ENCODE measurements at regions not wholly inside any gene's neighbourhood (a gene's known extent, or its start where the extent isn't known, plus 50 kb on each side); places are given as distances from the start of the nearest gene placed in this dataset.

DNA sequence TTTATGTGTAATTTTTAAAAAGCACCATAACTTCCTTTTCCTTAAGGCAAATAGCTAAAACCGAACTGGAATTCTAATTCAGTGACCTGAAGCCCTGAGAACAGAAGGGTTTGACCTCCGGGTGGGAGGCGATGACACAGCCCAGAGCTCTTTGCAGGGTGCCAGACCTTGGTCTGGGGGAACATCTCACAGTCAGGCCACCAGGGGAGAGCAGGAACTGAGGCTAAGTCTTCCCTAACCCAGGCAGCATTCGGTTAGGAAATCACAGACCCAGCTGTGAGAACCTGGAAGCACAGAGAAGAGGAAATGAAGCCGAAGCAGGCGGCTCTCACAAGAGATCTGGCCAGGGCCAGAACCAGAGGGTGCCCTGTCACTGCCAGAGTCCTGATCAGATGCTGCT is 444.8 kb downstream of the TTLL7 start:
- DNase-seq (ENCODE audit: low read depth): peak; percentile 47
- no peak overlapping the region for H3K4me3 ChIP-seq (ENCODE audit: control insufficient read depth, low read depth, low read length)
- TF ChIP-seq, protein P1, sequence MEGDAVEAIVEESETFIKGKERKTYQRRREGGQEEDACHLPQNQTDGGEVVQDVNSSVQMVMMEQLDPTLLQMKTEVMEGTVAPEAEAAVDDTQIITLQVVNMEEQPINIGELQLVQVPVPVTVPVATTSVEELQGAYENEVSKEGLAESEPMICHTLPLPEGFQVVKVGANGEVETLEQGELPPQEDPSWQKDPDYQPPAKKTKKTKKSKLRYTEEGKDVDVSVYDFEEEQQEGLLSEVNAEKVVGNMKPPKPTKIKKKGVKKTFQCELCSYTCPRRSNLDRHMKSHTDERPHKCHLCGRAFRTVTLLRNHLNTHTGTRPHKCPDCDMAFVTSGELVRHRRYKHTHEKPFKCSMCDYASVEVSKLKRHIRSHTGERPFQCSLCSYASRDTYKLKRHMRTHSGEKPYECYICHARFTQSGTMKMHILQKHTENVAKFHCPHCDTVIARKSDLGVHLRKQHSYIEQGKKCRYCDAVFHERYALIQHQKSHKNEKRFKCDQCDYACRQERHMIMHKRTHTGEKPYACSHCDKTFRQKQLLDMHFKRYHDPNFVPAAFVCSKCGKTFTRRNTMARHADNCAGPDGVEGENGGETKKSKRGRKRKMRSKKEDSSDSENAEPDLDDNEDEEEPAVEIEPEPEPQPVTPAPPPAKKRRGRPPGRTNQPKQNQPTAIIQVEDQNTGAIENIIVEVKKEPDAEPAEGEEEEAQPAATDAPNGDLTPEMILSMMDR (conservative IDR thresholded peaks at IDR 0.05; ENCODE audit: control insufficient read depth, insufficient read depth, low read depth, low read length): peak; percentile 21

DNA sequence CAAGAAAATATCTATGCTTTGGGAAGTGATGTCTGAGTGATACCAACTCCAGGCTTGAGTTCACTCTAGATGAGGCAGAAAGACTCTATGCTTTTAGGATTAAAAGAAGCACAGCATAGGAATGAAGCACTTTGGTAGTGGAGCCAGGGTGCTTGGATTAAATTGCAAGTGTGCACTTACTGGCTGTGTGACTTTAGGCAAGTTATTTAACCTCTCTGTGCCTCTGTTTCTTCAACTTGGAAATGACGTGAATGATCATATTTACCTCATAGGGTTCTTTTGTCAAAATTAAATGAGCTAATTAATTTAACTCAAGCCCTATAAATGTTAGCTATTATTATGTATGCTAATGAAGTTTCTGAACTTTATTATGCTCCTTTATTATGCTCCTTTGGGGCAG is 446.1 kb downstream of the TTLL7 start:
- H3K4me3 ChIP-seq (ENCODE audit: control insufficient read depth, low read depth, low read length): no peak overlapping the region
- DNase-seq (ENCODE audit: low read depth): no peak
- TF ChIP-seq, protein P1 (conservative IDR thresholded peaks at IDR 0.05; ENCODE audit: control insufficient read depth, insufficient read depth, low read depth, low read length): no peak

DNA sequence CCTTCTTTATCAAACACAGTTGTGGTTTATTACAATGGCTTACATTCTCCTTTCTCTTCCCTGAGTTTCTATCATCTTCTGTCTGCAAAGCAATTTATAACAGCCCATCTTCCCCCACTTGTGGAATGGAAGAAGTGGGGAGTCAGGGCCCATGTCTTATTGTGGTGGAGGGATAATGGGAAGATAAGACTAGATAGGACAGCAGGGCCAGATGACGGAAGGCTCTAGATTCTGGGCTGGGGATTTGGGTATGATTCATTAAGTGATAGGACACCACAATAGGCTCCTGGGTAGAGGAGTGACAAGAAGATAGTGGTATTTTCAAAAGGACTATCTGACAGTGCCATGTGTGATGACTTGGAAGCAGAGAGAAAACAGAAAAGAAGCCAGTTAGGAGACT is 450.6 kb downstream of the TTLL7 start:
- DNase-seq (ENCODE audit: low read depth): no peak
- TF ChIP-seq, protein P1 (conservative IDR thresholded peaks at IDR 0.05; ENCODE audit: control insufficient read depth, insufficient read depth, low read depth, low read length): no peak
- no peak overlapping the region for H3K4me3 ChIP-seq (ENCODE audit: control insufficient read depth, low read depth, low read length)

DNA sequence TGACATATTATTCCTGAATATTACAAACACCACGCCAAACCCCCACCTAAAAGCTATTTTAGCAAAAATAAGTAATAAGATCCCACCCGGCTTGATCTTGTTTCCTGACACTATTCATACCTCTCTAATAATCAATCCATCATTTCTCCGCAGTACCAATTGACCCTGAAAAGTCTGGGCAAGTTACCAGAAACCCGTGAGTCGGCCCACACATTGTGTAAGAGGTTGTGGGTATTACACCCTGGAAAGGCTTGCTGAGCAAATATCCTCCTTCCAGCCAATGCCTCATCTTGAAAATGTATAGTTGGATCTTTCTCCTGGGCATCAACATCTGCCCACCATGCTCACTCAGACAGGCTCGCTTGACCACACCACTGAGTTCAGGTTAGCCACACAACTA is 451.0 kb downstream of the TTLL7 start:
- H3K4me3 ChIP-seq (ENCODE audit: control insufficient read depth, low read depth, low read length): no peak overlapping the region
- TF ChIP-seq, protein P1 (conservative IDR thresholded peaks at IDR 0.05; ENCODE audit: control insufficient read depth, insufficient read depth, low read depth, low read length): no peak
- peak; percentile 92 for DNase-seq (ENCODE audit: low read depth)

DNA sequence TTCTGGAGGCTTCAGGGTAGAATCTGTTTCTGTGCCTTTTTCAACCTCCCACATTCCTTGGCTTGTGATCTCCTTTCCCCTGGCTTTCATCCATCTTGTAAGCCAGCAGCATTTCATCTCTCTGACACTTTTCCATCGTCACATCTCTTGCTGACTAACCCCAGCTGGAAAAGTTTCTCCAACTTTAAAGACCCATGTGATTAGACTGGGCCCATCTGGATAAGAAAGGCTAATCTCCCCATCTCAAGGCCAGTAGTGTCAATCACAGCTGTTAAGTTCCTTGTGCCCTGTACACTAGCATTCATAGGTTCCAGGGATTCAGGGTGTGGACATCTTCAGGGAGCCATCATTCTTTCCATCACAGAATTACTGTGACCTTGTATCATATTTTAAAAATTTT is 452.1 kb downstream of the TTLL7 start:
- H3K4me3 ChIP-seq (ENCODE audit: control insufficient read depth, low read depth, low read length): no peak overlapping the region
- peak; percentile 89 for DNase-seq (ENCODE audit: low read depth)
- TF ChIP-seq, protein P1 (conservative IDR thresholded peaks at IDR 0.05; ENCODE audit: control insufficient read depth, insufficient read depth, low read depth, low read length): no peak

DNA sequence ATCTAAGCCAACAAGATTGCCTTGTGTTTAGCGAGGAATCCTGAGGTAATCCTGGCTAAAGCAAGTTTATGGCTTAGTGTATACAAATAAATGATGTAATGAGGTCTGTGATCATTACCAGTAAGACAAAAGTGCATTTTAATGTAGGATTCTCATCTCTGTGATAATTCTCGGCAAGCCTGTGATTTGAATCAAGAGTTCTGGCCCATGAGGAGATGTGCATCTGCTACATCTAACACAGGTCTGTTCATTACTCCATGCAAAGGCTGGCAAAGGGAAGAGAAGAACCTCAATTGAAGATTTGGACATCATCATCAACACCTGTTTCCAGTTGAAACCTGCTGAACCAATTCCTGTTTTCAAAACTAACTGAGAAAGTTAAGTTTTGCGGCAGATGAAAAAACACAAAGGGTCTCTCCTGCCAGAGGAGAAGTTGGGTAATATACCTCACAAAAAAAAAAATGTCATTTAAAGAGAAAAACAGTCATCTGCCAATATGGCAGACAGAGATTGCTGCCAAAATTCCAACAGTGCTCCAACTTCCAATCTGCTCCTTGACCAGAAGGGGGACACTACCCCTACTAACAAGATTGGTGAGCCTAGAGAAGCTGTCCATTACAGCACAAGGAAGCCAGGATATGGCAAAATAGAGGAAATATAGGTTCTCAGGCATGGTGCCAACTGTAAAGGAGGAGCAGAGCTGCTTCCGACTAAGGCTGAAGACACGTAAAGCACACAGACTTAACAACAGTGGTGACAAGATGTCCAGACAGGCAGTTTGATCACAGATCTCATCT is 453.7 kb downstream of the TTLL7 start:
- peak; percentile 22 for DNase-seq (ENCODE audit: low read depth)

More for the DNA sequence above, 453.7 kb downstream of the TTLL7 start:
- H3K4me3 ChIP-seq (ENCODE audit: control insufficient read depth, low read depth, low read length): no peak overlapping the region
- TF ChIP-seq, protein P1 (conservative IDR thresholded peaks at IDR 0.05; ENCODE audit: control insufficient read depth, insufficient read depth, low read depth, low read length): peak; percentile 32
